Kidney epithelial cell (primary cell): ENCODE measurements at regions not wholly inside any gene's neighbourhood (a gene's known extent, or its start where the extent isn't known, plus 50 kb on each side); places are given as distances from the start of the nearest gene placed in this dataset.

Experiments used
- DNase-seq: peaks from one replicate; pipeline ENCODE4 v3.0.0-alpha.2; 2010; ENCODE audit warnings: low read depth
- H3K27me3 ChIP-seq: 2 replicates; pipeline ENCODE4 v1.6.0; 2011; ENCODE audit warnings: low read length; ENCODE audit not compliant: control insufficient read depth, insufficient read depth
- H3K36me3 ChIP-seq: 2 replicates; pipeline ENCODE4 v1.5.1; 2011; ENCODE audit warnings: low read length; ENCODE audit not compliant: control insufficient read depth, insufficient read depth
- H3K4me3 ChIP-seq: 2 replicates; pipeline ENCODE4 v1.5.1; 2011; ENCODE audit warnings: low read depth, mild to moderate bottlenecking, control low read depth, low read length
- CTCF ChIP-seq: IDR thresholded peaks from 2 replicates; pipeline ENCODE4 v1.5.1; 2011; ENCODE audit warnings: mild to moderate bottlenecking, moderate library complexity, low read length, control low read depth, inconsistent platforms; ENCODE audit not compliant: insufficient read depth, poor library complexity, severe bottlenecking

- no peaks in the 10 kb centered on the region for H3K36me3 ChIP-seq
- H3K4me3 ChIP-seq: no peak overlapping the region
- no peaks in the 10 kb centered on the region for H3K27me3 ChIP-seq
- DNase-seq: no peak
- TF ChIP-seq CTCF: no peak
These were observed 266.4 kb downstream of the HAO1 start for GRCh38 chr20:7673841-7674240.

GRCh38 chr20:7682916-7683315 is 257.3 kb downstream of the HAO1 start:
- H3K27me3 ChIP-seq: no peaks in the 10 kb centered on the region
- TF ChIP-seq CTCF: no peak
- no peak overlapping the region for H3K4me3 ChIP-seq
- DNase-seq: no peak
- H3K36me3 ChIP-seq: no peaks in the 10 kb centered on the region

- no peak for TF ChIP-seq CTCF
- no peak for DNase-seq
- Histone ChIP-seq H3K4me3 (no peak overlapping the region), H3K27me3 (no peaks in the 10 kb centered on the region), H3K36me3 (no peaks in the 10 kb centered on the region)
These were observed 253.2 kb downstream of the HAO1 start for GRCh38 chr20:7687065-7687464.

- H3K27me3 ChIP-seq: no peaks in the 10 kb centered on the region
- no peaks in the 10 kb centered on the region for H3K36me3 ChIP-seq
- TF ChIP-seq CTCF: no peak
- no peak overlapping the region for H3K4me3 ChIP-seq
- no peak for DNase-seq
These were observed 251.1 kb downstream of the HAO1 start for GRCh38 chr20:7689151-7689550.

- no peak overlapping the region for H3K4me3 ChIP-seq
- H3K36me3 ChIP-seq: no peaks in the 10 kb centered on the region
- TF ChIP-seq CTCF: no peak
- DNase-seq: no peak
- H3K27me3 ChIP-seq: no peaks in the 10 kb centered on the region
These were observed 248.5 kb downstream of the HAO1 start for GRCh38 chr20:7691647-7692269.

GRCh38 chr20:7692478-7692877 is 247.8 kb downstream of the HAO1 start:
- Histone ChIP-seq H3K27me3 (no peaks in the 10 kb centered on the region), H3K36me3 (no peaks in the 10 kb centered on the region), H3K4me3 (no peak overlapping the region)
- DNase-seq: no peak
- TF ChIP-seq CTCF: no peak
